ENCODE measurements at regions not wholly inside any gene's neighbourhood (a gene's known extent, or its start where the extent isn't known, plus 50 kb on each side); places are given as distances from the start of the nearest gene placed in this dataset.
"Not testable (repeated sequence)": the region's sequence is repeated elsewhere in the genome, so short reads cannot be mapped to it uniquely, and the experiment has no call there.

DNA sequence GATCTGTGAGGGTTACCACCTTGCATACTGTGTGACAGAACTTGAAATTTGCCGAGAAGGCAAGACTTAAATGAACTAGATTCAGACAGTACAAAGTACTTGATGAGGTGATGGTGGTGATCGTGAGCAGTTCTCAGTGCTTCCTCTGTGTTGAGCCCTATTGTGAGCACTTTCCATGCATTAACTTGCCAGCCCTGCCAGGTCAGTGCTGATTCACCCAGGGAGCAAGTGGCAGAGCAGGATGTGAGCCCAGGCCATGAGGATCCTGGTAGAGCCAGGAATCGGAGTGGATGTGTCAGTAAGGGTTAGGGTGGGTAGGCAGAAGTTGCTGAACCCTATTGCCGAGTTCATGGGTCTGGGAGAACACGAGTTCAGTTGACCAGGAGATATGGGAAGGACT lies 4545.7 kb upstream of the TPTE start:
- DNase-seq = not testable (repeated sequence)

DNA sequence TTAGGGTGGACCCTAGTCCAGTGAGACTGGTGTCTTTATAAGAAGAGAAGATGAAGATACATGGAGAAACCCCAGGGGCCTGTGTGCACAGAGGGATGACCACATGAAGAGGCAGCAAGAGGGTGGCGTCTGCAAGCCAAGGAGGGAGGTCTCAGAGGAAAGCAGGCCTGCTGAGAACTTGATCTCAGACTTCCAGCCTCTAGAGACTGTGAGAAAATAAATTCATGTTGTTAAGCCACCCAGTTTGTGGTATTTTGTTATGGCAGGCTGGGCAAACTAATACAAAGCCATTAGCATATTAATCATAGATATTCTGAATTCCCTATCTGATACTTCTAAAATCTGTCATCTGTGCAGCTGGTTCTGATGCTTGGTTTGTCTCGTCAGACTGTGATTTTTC lies 4523.8 kb upstream of the TPTE start:
- DNase-seq = not testable (repeated sequence)

DNA sequence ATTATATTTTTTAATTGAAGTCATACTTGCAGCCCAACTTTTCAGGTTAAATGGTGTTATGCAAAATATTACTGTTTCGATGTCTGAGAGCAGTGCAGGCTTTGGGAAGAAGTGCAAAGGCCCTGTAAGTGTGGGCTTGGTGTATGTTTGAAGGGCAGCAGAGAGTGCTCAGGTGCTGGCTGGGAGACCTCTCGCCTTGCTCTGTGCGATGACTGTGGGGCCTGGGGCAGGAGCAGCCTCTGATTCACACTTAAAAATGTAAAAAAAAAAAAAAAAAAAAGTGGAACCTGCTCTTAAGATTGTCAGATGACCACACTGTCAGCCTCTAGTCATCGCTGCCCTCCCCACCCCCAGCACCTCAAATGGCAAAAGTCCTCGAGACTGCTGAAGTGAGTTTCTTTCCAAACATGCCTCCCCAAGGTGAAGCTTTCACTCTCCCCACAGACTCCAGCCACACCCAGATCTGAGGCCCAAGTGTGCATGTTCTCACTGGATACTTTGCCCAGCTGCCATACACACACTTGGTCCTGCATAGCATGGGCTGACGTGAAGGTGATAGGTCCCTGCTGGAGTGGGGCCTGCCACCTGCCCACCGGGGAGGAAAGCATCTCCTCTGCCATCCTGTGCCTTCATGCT lies 4505.8 kb upstream of the TPTE start:
- DNase-seq = not testable (repeated sequence)

DNA sequence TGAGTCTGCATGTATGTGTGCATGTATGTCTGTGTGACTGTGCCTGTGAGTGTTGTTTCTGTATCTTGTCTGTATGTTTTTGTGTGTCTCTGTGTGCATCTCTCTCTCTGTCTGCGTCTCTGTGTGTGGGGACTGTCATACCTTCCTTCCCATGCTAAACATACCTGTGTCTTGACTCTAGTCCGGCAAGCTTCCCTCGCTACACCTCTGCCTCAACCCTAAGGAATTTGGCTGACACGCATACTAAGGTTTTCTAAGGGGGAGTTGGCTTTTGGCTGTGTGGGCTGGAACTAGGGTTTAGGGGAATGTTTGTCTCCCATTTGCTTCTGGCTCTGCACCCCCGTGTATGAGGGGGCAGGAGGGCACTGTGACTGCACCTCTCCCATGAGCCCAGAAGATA lies 4500.9 kb upstream of the TPTE start:
- not testable (repeated sequence) for DNase-seq

DNA sequence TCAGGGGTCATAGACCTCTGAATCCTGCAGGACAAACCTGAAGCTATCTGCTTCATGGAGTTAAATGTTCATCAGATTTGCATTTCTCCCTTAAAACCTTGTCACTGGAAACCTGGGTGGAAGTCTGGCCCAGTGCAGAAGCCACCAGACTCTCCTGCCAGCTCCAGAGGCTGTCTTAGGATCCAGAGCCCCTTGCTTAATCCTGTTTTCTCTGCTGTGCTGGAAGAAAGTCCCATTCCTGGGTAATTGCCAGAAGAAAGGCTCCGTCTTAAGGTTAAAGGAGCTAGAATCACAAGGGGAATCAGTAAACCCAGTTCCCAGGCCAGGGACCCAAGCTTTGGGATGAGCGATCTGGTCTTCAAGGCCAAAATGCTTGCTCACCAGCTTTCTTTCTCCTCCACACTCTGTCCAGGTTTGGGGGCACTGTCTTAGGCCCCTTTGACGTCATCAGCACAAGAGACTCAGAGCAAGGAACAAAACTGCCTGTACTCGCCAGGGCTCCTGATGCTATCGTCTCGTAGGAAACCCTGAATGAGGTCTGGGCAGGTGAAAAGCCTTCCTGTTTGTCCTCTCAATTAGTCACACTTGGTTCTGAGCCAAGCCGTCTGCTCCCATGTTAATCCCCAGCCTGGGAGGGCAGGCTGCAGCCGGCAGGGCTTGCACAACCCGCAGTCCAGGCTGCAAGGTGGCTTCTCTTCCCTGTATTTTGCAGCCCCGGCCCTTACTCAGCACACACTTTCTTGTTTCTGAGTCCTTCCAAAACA lies 4500.2 kb upstream of the TPTE start:
- not testable (repeated sequence) for DNase-seq

DNA sequence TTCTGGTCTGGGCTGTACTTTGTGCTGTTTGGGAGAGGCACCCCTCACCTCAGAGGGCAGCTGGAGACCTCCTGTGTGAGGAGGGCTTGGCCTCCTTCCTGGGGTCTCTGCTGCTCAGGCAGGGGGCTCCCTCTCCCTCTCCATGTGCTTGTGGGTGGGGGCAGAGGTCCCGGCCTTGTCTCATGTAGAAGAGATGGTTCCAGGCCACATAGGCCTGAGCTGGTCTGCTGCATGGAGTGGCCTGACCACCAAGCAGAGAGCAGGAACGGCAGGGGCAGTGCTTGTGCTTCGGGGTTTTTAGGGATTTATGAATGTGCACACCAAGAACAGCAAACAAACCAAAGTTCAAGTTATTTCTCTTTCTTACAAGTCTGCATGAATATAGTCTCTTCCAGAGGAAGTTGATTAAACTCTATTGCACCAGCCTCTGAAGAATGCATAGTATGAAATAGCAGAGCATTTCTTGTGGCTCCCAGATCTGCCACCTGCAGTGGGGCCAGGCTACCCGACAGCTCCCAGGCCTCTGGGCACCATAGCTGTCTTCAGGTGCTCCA lies 4499.6 kb upstream of the TPTE start:
- not testable (repeated sequence) for DNase-seq

DNA sequence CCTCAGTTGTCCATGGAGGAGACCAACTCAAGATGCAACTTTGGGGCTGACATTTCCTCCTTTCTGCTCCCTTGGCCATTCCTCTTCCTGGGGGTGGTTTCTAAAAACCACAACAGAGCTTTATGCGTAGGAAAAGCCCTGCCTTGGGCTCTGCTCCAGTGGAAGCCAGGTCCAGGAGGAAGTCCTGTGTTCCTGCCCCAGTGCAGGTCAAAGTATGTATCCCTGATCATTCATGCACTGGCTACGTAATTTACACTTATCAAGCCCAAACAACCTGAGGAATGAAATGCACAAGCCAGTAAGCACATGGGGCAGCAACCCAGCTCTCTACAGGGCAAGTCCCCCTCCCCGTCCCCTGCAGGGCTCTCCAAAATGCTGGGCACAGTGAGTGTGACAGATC lies 4498.1 kb upstream of the TPTE start:
- DNase-seq = not testable (repeated sequence)

DNA sequence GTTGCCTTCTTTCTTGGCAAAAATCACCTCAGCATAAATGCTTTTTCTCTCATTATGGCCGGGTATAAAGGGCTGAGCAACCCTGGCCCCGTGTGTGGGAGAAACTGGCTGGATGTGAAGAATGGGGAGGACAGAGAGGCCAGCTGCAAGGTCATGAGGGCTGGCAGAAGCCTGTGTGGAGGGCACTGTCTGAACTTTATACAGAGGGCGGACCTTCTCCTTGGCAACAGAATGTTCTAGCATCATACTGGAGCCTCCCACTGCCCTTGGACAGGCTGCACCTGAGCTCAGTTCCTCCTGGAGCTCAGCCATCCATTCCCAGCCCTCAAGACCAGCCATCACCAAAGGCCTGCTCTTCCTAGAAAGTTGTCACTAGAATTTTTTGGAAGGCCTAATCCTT lies 4496.2 kb upstream of the TPTE start:
- not testable (repeated sequence) for DNase-seq

DNA sequence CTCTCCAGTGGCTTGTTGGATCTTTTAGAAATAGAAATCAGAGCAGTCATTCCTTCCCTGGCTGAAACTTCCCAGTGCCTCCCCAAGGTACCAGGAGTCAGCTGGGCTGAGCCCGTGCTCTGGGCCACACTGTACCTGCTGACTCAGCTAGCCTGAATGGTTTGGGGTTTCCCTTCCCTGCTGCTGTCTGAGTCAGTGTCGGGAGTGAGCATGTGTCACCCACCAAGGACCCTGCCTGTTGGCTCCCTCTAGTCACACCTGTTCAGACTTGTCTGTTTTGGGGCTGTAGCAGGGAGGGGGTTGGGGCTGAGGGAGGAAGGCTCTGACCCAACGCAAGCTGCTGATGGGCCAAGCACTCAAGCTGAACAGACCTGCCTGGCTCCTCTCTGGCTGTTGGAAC lies 4493.9 kb upstream of the TPTE start:
- DNase-seq = not testable (repeated sequence)

DNA sequence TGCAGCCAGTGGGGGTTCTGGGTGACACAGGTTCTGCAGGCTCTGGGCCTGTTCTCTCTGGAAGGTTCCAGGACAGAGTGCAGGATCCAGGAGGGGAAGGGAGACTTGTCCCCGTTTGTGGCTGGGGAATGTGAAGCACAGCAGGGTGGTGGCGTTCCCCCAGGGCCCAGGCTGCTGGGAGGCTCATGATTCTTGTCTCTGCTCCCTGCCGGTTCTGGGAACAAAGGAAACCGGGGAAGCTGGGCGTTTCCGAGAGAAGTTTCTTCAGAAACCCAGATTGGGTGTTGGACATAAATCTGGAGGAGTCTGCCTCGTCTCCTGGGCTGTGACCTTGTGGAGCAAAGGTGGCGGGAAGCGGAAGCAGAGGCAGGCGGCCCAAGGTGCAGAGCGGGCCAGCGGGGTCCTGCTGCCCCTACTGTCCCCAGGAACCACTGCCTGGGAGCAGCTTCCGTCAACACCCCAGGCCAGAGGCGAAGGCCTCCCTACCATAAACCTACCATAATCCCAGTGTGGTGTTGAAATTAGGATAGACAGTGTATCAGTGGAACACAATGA lies 4487.2 kb upstream of the TPTE start:
- not testable (repeated sequence) for DNase-seq

DNA sequence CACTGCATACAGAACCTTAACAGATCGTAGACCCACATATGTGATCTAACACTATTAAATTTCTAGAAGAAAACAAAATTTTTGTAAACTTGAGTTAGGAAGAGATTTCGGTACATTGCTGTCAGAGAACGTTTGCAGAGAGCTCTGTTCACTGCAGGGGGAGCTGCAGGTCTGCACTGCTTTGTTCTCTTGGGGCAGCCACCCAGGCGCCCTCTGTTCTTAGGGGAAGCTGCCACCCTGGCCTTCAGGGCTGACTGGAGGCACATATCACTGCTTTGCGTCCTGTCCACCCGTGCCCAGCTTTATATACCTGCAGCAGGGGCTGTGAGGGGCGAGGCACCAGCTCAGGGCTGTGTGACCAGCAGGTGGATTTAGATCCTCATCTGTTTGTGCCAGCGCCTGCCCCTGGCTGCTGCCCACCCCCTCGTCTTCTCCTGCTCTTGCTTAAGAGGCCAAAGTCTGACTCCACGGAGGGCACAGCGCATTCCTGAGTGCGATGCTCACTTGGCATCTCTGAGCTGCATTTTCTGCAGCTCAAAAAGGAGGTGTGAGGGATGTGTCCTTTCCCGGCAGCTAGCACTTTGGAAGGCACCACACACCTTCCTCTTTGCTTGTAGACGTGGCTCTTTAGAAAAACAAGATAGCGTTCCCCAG lies 4486.4 kb upstream of the TPTE start:
- not testable (repeated sequence) for DNase-seq

DNA sequence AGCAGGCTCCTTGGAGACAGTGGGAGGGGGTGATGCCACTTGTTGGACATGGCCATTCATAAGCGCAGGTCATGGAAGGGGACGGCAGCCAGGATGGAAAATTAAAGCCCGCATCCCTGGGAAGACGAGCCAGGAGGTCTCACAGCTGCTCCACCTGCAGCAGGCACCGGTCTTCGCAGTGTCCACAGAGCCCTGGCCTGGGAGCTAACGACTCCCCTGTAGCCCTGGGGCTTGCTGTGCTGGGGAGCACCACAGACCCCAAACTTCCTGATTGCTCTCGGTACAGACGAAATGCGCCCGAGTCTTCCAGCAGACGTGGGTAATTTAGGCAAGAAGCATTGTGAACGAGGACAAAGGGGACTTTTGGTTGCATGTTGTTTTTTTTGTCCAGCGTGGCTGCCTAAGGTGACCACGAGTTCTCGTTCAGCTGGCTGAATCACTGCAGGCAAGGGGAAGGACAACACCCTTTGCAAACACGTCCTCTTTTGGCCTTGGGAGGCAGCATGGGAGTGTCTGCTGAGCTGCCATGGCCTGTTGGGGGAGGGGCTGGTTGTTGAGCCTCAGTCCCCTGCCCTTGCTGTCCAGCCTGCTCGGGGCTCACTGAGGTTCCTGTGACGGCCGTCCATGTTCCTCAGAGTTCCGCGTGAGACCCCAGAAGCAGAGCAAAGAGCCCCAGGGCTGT lies 4485.8 kb upstream of the TPTE start:
- not testable (repeated sequence) for DNase-seq

DNA sequence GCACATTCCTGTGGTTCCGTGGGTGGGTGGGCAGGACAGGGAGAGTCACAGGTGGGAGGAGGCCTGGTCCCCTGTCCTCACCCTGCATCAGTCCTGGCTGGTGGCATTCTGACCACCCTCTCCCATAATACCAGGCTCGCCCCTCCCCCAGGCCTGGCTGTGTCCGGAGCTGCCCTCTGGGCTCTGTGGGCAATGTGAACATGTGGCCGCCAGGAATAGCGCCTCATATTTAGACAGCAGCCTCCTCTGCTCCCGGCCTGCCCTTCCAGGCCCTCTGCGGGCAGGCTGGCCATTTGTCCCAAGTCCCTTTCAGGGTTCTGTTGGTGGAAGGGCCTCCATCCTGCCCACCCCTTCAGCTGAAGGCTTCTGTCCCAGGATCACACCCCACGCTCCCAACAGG lies 4482.2 kb upstream of the TPTE start:
- DNase-seq = not testable (repeated sequence)

DNA sequence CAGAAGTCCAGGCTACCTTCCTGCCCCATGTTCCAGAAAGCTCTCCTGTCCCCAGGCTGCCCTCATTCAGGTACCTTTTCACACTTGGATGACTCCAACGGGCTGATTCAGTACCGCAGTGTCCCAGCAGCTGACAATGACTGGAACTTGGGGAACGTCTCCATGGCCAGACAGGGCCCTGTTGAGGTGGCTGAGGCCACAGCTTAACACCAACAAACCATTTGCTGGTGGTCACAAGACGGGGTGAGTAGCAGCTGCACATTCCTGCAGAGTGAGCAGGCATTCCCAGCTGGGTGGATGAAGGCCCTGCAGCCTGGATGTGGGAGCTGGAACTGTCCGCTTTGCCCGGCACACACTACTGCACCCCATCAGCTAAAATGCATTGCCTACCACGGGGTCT lies 4481.3 kb upstream of the TPTE start:
- DNase-seq = not testable (repeated sequence)

DNA sequence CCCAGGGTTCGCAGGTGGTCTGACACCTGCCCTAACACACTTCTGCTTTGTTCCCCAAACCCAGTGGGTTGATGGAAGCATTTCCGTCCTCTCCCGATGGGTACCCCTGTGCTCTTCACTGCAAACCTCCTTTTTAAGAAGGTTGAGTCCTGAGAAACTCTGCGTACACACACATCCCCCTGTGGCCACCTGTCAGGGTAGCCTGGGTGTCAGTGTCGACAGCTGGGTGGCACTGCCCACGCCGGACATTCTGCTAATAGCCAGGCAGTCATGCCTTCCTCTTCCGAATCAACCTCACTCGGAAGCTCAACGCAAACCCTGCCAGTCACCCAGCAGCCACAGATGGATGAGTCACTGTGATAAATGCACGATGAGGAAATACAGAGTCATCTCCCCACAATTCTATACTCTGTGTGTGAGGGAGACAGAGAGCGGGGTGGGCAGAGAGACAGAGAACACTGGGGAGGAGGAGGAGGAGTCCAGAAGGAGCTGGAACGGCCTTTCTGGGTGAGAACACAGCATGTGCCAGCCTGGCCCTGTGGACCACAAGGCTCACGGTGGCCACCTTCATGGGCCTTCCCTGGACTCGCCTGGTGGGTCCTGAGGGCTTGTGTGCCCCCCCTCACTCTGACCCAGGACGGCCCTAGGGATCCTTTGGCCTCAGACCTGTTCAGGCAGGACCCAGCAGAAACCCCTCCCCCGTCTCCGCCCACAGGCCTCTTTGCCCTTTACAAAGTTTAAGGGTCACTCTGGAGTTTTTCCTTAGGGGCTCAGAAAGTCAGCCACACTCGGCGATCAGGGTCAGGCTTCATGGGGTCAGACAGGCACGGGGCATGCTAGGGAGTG lies 4477.7 kb upstream of the TPTE start:
- DNase-seq = not testable (repeated sequence)

DNA sequence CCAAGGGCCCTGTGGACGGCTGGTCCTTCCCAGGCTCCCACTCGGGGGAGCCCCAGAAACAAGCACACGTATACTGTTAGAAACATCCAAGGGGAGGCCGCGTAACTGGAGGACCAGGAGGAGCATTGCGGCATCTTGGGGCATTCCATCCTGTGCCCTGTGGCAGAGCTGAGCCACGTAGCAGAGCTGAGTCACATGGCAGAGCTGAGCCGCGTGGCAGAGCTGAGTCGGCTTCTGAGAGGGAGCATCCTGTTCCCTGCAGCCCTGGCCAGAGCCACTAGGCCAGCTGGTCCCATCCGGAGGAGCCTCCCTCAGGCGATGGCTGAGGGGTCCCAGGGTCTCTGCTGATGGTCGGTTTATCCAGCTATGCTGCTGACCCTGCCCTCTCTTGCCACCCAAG lies 4476.7 kb upstream of the TPTE start:
- DNase-seq = not testable (repeated sequence)

DNA sequence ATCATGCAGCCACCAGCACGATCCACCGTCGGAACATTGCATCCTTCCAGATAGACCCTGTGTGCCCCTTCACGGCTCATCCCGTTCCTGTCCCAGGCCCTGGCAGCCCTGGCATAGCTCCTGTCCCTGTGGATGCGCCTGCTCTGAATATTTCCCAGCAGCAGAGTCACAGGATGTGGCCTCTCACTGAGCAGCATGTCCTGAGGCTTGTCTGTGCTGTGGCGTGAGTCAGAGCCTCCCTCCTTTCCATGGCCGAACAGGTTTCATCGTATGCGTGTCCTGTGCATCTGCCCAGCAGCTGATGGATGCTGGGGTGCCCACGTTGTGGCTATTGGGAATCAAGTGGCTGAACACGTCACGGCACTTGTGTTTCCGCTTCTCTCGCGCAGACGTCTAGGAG lies 4471.5 kb upstream of the TPTE start:
- DNase-seq = not testable (repeated sequence)

DNA sequence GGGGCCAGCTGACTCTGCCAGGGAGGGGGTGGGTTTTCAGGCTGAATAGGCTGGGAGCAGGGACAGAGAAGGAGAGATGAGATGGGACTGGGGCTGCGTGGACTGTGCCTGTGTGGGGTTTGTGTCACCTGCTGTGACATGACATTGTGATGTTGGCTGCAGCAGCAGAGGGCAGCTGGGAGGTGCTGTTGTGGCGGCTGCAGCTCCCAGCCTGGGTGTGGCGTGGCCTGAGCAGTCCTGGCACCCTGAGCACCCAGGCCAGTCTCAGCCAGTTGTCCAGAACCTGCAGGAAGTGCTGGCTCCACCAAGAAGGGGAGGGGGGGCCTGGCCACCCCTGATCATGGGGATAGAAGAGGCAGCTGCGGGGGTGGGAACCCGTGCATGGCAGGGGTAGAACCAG lies 4469.3 kb upstream of the TPTE start:
- DNase-seq = not testable (repeated sequence)

DNA sequence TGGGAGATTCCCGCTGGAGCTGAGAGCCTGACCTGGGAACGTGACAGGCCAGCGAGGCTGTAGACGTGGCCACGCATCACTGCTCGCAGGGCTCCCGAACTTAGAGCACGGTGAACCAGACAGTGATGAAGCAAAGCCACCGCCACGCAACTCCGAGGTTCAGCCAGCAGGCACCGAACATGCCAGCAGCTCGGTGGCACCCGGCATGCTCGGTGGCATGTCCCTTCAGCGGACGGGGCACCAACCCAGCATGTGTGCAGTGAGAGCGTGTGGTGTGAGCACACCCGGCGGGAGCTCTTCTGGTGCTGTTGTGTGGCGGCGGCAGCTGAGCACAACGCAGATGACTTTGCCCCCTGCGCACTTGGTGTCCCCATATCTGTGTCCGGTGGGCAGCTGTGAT lies 4468.2 kb upstream of the TPTE start:
- DNase-seq = not testable (repeated sequence)

DNA sequence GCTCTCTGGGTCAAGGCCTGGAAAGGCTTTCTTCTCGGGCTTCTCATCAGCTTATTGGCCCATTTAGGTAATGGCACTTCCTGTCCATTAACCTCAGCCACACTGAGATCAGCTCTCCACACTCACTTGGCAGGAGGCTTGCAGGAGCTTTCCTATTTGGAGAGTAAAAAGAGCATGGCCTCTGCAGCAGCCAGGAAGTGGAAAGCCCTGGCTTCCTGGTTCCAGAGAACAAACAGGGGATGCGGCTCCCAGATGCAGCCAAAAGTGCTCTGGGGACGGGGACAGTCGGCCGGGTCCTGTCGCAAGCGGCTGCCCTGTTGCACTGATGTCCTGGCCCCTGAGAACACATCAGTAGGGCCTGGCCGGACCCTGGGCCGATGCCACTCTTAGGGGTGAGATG lies 4462.4 kb upstream of the TPTE start:
- not testable (repeated sequence) for DNase-seq

DNA sequence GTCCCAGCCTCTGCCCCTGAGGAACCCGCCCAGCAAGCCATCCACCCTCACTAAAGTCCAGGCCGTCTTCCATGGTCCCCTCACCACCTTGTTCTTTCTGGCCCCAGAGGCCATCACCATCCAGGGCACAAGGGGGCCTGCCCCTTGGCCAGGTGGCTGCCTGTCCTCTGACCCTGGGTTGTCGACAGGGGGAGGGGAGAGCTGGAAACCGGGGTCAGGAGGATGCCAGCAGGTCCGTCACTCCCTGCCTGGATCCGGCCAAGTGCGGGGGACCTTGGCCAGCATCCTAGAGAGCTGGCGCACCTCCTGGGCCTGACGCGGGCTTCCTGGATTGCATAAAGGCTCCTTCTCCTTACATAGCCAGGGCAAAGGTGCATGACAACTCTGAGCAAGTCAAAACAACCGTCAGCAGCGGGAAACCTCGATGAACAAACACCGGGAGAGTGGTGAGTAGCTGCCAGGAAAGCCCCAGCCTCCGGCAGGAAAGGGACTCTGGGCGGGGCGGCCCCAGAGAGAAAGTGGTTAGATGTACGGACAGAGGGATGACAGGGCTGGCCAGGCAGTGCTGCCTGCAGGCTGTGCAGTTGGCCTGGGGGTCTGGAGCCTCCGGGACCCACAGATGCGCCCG lies 4461.2 kb upstream of the TPTE start:
- DNase-seq = not testable (repeated sequence)

Data from CD4-positive, alpha-beta T cell treated with Interleukin-15 for 1 hour (primary cell).